GM19463 (cell line): ENCODE measurements at regions not wholly inside any gene's neighbourhood (a gene's known extent, or its start where the extent isn't known, plus 50 kb on each side); places are given as distances from the start of the nearest gene placed in this dataset.
"Not testable (repeated sequence)": the region's sequence is repeated elsewhere in the genome, so short reads cannot be mapped to it uniquely, and the experiment has no call there.

ENCODE experiments used
- ATAC-seq: cut with Tn5 transposase; IDR thresholded peaks from one replicate; pipeline ENCODE4 v1.9.1; 2021; ENCODE audit warnings: mild to moderate bottlenecking, moderate library complexity; ENCODE audit not compliant: unreplicated experiment

GRCh38 chr9:102205251-102205650, 466.8 kb upstream of the GRIN3A start:
- no peak for ATAC-seq

GRCh38 chr9:102202126-102202525, 463.7 kb upstream of the GRIN3A start:
- ATAC-seq, result no peak

GRCh38 chr9:102185962-102186361, 447.5 kb upstream of the GRIN3A start:
- no peak for ATAC-seq

- ATAC-seq, result no peak
Measured at GRCh38 chr9:102185371-102185770, 446.9 kb upstream of the GRIN3A start.

GRCh38 chr9:102178811-102179210, 440.4 kb upstream of the GRIN3A start:
- no peak for ATAC-seq

GRCh38 chr9:102174202-102174601, 435.8 kb upstream of the GRIN3A start:
- not testable (repeated sequence) for ATAC-seq

- no peak for ATAC-seq
Measured at GRCh38 chr9:102164247-102164646, 425.8 kb upstream of the GRIN3A start.

GRCh38 chr9:102153081-102153480, 414.6 kb upstream of the GRIN3A start:
- not testable (repeated sequence) for ATAC-seq

GRCh38 chr9:102135768-102136167, 397.3 kb upstream of the GRIN3A start:
- ATAC-seq, result no peak

- ATAC-seq, result no peak
Measured at GRCh38 chr9:102124465-102124864, 386.0 kb upstream of the GRIN3A start.

- ATAC-seq, result no peak
Measured at GRCh38 chr9:102114557-102114956, 376.1 kb upstream of the GRIN3A start.

- no peak for ATAC-seq
Measured at GRCh38 chr9:102113191-102113590, 374.7 kb upstream of the GRIN3A start.

- ATAC-seq, result no peak
Measured at GRCh38 chr9:102106439-102106838, 368.0 kb upstream of the GRIN3A start.

- ATAC-seq, result no peak
Measured at GRCh38 chr9:102101723-102102122, 363.3 kb upstream of the GRIN3A start.

GRCh38 chr9:102087141-102087540, 348.7 kb upstream of the GRIN3A start:
- ATAC-seq, result no peak

- ATAC-seq, result no peak
Measured at GRCh38 chr9:102085548-102085947, 347.1 kb upstream of the GRIN3A start.

GRCh38 chr9:102072059-102072764, 333.8 kb upstream of the GRIN3A start:
- no peak for ATAC-seq

- ATAC-seq, result no peak
Measured at GRCh38 chr9:102069969-102070368, 331.5 kb upstream of the GRIN3A start.

GRCh38 chr9:102054811-102055210, 316.4 kb upstream of the GRIN3A start:
- no peak for ATAC-seq

- ATAC-seq, result no peak
Measured at GRCh38 chr9:102049586-102050246, 311.3 kb upstream of the GRIN3A start.

- no peak for ATAC-seq
Measured at GRCh38 chr9:102047549-102047948, 309.1 kb upstream of the GRIN3A start.

GRCh38 chr9:102044133-102044532, 305.7 kb upstream of the GRIN3A start:
- no peak for ATAC-seq

GRCh38 chr9:102038006-102038405, 299.6 kb upstream of the GRIN3A start:
- ATAC-seq, result peak; percentile 60
